Islet of Langerhans (tissue), 1 donor: ENCODE measurements at regions not wholly inside any gene's neighbourhood (a gene's known extent, or its start where the extent isn't known, plus 50 kb on each side); places are given as distances from the start of the nearest gene placed in this dataset.

Source experiments
- FAIRE-seq: peaks from one replicate; lab custom pipeline; 2011; peaks lifted over from hg19 to GRCh38; lab: Jason Lieb, UNC

DNA sequence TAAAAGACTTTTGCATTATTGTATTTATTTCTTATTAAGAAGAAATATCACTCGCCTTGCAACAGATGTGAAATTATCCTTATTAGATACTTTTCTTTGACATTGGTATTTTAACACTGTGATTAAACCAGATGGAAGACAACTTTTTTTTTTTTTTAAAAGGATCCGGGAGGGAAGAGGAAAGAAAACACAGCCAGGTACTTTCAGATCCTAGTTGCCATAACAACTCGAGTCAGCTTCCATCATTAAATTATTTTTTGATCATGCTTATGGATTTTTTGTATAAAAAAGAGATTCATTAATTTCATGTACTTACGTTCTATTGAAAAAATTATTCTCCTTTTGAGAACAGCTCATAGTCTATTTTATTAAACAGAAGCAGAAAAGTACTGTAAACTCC lies 515.7 kb downstream of the TBC1D4 start:
- peak; percentile 51 for FAIRE-seq

- FAIRE-seq: no peak
Measured at GRCh38 chr13:74945637-74946036, 536.3 kb downstream of the TBC1D4 start.

DNA sequence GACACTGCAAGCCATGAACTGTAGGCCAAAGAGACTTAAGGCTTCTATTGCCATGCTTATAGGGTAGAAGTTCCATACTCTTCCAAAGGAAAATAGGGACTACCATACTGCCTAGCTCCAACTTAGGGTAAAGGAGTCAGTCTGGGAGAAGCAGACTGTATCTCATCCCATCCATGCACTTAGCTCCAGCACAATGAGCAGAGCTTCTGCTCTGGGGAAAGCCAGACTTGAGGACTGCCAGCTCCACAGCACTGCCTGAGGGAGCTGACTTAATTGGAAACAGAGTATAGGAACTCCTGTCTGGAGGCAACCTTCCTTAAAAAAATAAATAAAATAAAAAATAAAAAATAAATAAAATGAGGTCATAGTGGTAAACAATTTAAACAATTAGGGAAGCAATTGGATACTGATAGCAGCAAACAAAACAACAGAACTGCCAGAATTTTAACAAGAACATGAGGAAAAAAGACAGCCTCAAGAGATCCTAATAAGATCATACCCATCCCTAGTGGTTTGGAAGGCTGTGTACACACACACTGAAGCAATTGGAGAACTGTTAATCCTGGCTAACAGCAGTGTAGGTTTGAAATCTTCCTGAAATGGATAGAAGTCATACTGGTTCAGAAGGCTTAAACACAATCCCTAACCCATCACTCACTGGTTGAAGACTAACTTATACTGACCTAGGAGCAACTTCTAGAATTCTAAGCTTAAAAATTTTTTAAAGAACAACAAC lies 550.1 kb downstream of the TBC1D4 start:
- no peak for FAIRE-seq

DNA sequence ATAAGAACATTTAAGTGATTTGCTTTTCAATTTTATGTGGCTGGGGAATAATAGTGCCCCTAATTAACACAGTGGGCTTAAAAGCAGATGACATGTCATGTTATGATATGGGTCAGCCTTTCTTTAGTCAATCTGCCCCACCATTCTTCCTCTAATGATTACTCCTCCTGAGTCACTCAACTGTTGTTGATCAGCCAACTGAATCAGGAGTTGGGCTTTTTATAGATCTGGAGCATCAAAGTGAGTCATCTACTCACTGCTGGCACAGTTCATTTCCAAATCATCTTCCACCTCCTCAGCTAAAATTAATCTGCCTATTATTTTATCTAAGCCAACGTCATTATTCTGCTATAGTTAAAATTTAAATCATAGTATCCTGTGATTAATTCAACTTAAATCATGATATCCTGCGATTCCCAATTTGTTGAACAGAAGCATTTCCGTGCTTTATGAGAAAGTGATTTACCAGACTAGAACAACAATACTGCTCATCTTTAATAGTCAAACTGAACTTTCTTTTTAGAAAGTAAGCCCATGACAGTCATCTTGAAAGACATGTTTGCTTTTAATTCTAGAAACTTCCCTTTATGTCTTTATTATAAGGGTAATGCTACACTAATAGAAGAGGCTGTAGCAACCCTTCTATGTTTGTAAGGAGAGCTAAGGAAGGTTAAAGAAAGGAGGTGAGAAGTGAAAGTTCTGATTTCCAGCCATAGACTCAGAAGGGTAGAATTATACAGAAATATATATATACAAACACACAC lies 551.4 kb downstream of the TBC1D4 start:
- no peak for FAIRE-seq

- no peak for FAIRE-seq
Measured at GRCh38 chr13:74929436-74929835, 552.5 kb downstream of the TBC1D4 start.

GRCh38 chr13:74927823-74928222 lies 554.1 kb downstream of the TBC1D4 start:
- no peak for FAIRE-seq

GRCh38 chr13:74922963-74923362 lies 559.0 kb downstream of the TBC1D4 start:
- no peak for FAIRE-seq

- no peak for FAIRE-seq
Measured at GRCh38 chr13:74921326-74921725, 560.6 kb downstream of the TBC1D4 start.

DNA sequence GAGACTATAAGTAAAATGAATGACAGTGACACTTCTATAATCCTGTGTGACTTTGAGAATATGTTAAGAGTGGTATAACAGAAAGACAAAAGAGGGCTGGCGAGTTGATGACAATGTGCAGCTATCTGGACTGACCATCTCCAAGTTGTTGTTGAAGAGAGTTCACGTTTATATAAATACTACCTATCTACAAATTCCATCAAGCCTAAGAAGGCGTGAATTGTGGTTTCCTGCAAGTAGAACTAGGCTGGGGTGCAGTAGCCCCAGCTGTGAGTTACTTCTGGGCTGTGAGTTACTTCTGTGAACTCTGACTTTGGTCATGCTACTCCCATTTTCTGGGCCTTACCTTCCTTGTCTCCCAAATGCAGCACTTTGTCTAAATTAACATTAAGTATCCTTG lies 561.0 kb downstream of the TBC1D4 start:
- FAIRE-seq: no peak

GRCh38 chr13:74920361-74920760 lies 561.6 kb downstream of the TBC1D4 start:
- no peak for FAIRE-seq

- FAIRE-seq: no peak
Measured at GRCh38 chr13:74919914-74920313, 562.1 kb downstream of the TBC1D4 start.

DNA sequence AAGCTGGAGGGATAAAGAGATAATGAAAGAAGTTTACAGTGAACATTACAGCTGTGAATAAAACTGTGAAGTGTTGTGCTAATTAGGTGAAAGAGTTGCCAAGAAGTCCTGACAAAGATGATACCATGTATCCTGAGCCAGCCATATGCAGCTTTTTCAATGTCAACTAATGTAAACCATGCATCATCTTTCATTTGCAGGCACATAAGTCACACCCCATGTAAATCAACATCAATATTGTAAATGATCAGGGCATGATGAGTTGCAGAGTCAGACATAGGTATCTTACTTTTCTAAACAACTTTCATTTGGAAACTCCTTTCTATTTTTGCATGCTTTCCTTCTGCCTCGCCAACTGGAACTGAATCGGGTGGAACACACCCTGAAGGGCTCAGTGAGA lies 569.1 kb downstream of the TBC1D4 start:
- no peak for FAIRE-seq

- FAIRE-seq: no peak
Measured at GRCh38 chr13:74910415-74910814, 571.6 kb downstream of the TBC1D4 start.

- no peak for FAIRE-seq
Measured at GRCh38 chr13:74907788-74908187, 574.2 kb downstream of the TBC1D4 start.

GRCh38 chr13:74904556-74904955 lies 577.4 kb downstream of the TBC1D4 start:
- FAIRE-seq: no peak

DNA sequence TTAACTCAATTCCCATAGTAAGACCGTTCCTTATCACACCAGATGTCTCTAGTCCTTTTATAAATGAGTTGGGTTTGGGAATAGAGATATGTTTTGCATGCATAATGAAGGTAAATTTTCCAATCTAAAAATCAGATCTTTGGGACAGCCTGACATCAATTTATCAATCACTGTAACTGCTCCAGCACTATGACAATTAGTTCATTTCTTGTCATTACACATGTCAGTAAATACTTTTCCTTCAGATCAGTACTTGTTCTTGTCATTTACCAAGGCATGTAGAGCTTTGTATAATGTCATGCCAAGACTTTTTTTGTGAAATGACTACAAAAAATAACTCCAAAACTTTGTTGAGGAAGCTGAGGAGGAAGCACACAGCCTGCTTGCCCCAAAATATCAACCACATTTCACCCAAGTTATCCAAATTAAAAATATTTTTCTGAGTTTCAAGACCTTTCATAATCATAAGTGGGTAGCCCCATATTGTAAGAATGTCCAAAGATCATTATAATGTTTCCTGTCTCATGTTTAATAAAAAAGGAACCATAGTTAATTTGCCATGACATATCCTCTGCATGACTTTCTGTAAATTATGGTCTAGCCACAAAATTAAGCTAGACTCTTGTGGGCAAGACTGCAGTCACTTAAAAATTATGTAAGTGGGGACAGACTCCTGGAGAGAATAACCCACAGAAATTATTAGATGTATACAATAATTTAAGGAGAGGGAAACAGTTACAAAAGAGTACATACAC lies 586.8 kb downstream of the TBC1D4 start:
- no peak for FAIRE-seq

- no peak for FAIRE-seq
Measured at GRCh38 chr13:74892096-74892495, 589.9 kb downstream of the TBC1D4 start.

DNA sequence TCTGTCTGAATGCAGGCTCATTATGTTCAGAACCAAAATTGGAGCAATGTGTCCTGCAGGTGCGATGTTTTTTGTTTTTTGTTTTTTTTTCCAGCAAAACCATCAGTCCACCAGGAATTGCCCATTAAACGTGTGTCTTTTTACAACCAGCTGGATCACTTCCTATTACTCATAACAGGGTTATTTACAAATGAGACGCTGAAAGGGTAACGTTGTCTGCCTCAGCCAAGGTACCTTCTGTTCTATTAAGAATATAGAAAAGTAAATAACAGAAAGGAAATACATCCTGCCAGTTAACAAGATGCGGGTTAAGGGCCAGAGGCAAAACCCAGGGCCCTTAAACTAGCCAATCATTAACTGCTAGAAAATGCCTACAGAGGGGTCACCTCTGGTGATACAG lies 590.4 kb downstream of the TBC1D4 start:
- no peak for FAIRE-seq

- no peak for FAIRE-seq
Measured at GRCh38 chr13:74889321-74889720, 592.6 kb downstream of the TBC1D4 start.

DNA sequence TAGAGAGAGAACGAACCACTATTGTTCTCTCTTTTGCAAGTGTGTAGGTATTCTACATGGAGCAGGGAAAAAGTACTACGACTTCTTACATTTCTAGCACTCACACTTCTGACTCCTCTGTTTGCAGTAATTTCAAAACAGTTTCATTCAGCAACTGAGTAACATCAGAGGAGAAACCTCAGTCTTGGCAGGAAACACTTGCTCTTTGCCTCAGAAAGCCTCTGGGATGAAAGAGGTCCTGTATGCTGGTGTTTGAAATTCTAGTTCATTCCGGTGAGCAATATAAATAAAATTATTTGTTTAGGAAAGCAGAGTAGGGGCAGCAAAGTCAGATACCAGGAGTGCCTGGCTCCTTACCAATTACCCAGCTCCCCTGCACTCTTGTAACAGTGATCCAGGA lies 595.5 kb downstream of the TBC1D4 start:
- no peak for FAIRE-seq

DNA sequence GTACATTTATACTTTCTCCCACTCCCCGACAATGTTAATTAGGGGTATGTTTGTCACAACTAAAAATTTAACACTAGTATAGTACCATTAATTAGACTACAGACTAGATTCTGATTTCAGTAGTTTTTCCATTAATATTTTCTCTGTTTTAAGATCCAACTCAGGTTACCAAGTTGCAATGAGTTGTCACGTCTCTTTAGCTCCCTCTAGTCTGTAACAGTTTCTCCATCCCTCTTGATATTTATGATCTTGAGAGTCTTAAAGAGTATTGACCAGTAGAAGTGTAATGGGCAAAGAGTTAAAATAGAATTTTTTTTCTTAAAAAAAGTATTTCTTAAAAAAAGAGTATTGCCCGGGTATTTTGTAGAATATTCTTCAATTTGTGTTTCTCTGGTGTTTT lies 598.1 kb downstream of the TBC1D4 start:
- FAIRE-seq: no peak

DNA sequence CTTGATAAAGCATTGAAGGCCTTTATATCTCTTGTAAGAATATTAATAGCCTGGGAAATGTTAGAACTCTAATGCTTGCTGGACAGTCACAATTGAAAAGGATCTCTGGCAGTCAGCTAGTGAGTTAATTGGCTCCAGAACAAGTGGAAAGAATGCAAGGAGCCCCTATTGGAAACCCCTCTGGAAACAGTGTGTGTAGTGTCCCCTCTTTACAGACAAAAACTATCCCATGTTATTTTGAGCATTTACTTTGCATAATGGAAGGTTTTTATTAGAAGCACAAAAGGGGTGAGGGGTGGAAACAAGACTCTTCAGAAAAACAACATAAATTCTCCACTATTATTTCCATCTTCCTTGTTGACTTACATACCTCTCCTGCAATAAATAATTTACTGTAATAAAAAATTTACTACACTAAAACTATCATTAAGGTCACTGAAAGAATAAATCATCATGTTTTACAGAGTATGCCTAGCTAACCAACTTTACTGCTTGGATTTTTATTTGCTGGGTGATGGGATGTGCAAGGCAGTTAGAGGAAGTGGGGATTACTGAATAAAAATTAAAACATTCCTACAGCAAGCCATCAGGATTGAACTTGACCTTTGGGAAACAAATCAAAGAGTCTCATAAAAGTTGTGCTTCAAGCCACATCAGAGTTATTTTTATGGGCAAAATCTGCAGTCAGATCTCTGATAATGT lies 610.4 kb downstream of the TBC1D4 start:
- FAIRE-seq: no peak

DNA sequence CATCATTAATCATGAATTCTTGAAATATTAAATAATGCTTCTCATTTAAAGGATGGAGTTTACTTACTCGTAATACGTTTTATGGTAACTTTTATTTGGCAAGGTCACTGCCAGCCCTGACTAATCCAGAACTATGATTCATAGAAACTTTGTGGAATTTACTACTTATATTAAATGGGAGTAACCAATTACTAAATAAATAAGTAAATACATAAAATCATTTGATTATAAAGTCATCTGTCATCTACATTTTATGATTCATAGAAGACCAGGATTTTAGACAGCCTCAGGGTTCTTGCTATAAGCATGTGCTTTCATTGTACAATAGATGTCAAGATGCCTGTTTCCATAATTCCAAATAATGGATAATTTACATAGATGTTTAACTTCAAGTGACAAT lies 611.1 kb downstream of the TBC1D4 start:
- no peak for FAIRE-seq
